ENCODE measurements at regions not wholly inside any gene's neighbourhood (a gene's known extent, or its start where the extent isn't known, plus 50 kb on each side); places are given as distances from the start of the nearest gene placed in this dataset.

- dilution Hi-C loops (cut with HindIII; ENCODE audit: low sequenced_read_pairs, unreplicated experiment) (no loop called here), intact Hi-C loops (cut with micrococcal nuclease) (no loop called here), in situ Hi-C loops (cut with MboI; ENCODE audit: low sequenced_read_pairs) (no loop called here)
- Histone ChIP-seq H3K9ac (ENCODE audit: low read depth, low read length) (no peak overlapping the region), H2AFZ (replicated peaks; ENCODE audit: low read length, poor library complexity) (no peak overlapping the region), H3K56ac (ENCODE audit: extremely low read depth, insufficient read depth, low read length) (no peak overlapping the region), H3K18ac (ENCODE audit: low read depth, low read length) (no peak overlapping the region), H3K79me1 (ENCODE audit: low read depth in 1 of 2, low read length in 2 of 2) (no peaks in the 10 kb centered on the region), H2AK5ac (ENCODE audit: low read depth, low read length) (no peak overlapping the region), H2BK5ac (ENCODE audit: low read depth, low read length, poor library complexity, severe bottlenecking) (no peak overlapping the region), H3K9me3 (ENCODE audit: control insufficient read depth, insufficient read depth, low read length) (no peaks in the 10 kb centered on the region), H3K27me3 (ENCODE audit: control insufficient read depth, insufficient read depth, low read length) (peaks cover 25% of the 10 kb centered on the region), H3K4me3 (ENCODE audit: insufficient read depth, low read depth, low read length) (no peak overlapping the region), H3K27ac (ENCODE audit: insufficient read depth, low read length) (no peak overlapping the region), H3K4me2 (ENCODE audit: low read depth, low read length) (no peak overlapping the region), H4K20me1 (ENCODE audit: insufficient read depth, low read length) (no peaks in the 10 kb centered on the region), H3K23ac (ENCODE audit: low read depth, low read length) (no peak overlapping the region), H2BK120ac (ENCODE audit: low read depth, low read length) (no peak overlapping the region), H2BK15ac (ENCODE audit: low read depth, low read length) (no peak overlapping the region), H3K36me3 (ENCODE audit: control insufficient read depth, insufficient read depth, low read length) (no peaks in the 10 kb centered on the region), H3K14ac (replicated peaks; ENCODE audit: low read depth, low read length) (no peak overlapping the region), H4K5ac (ENCODE audit: low read depth, low read length) (no peak overlapping the region), H2AK9ac (replicated peaks; ENCODE audit: low read depth, low read length, poor library complexity) (no peak overlapping the region), H4K91ac (ENCODE audit: insufficient read depth, low read depth, low read length) (no peak overlapping the region), H4K8ac (ENCODE audit: low read depth in 2 of 2, low read length in 2 of 2) (no peak overlapping the region), H3K4ac (ENCODE audit: low read depth, low read length) (no peak overlapping the region), H3K9me1 (ENCODE audit: insufficient read depth, low read length) (no peaks in the 10 kb centered on the region), H3K4me1 (ENCODE audit: control insufficient read depth, insufficient read depth, low read length) (no peaks in the 10 kb centered on the region), H2BK20ac (ENCODE audit: low read depth, low read length) (no peak overlapping the region)
- WGBS, 2 experiments (ENCODE audit: extremely low coverage in 2 of 2, insufficient read length in 1 of 2), result 31% methylated on average over 2 of the region's 3 CpGs; no CpG with 5 or more reads in 1 of the 2 experiments
- no TSS peak for BruUV-seq (replicated peaks)
- ChIA-PET POLR2A (ENCODE audit: unreplicated experiment) (no interaction called here), CTCF (interaction anchor here (1.7 kb wide), 1 partner anchor 12 kb away, joined by 5 read pairs; no protein-coding TSS in a partner anchor)
- no peak for ATAC-seq (ENCODE audit: low read depth)
- TF ChIP-seq MAZ (IDR thresholded peaks at IDR 0.05; ENCODE audit: borderline replicate concordance, low read depth, low read length) (no peak), CHD1 (IDR thresholded peaks at IDR 0.05; ENCODE audit: low read depth, low read length) (no peak), MXI1 (IDR thresholded peaks at IDR 0.05; ENCODE audit: borderline replicate concordance, low read depth, low read length) (no peak), CEBPB (IDR thresholded peaks at IDR 0.05; ENCODE audit: low read depth, low read length) (no peak), CTCF (conservative IDR thresholded peaks at IDR 0.05; ENCODE audit: low read depth, low read length) (no peak), RAD21 (IDR thresholded peaks at IDR 0.05; ENCODE audit: low read length) (no peak), USF2 (IDR thresholded peaks at IDR 0.05; ENCODE audit: low read depth, low read length) (no peak), BHLHE40 (IDR thresholded peaks at IDR 0.05; ENCODE audit: low read depth, low read length) (no peak), RCOR1 (IDR thresholded peaks at IDR 0.05; ENCODE audit: insufficient replicate concordance, low read length) (no peak), ELK1 (IDR thresholded peaks at IDR 0.05; ENCODE audit: borderline replicate concordance, low read depth, low read length) (no peak), SMC3 (IDR thresholded peaks at IDR 0.05; ENCODE audit: low read depth, low read length) (no peak), RFX5 (IDR thresholded peaks at IDR 0.05; ENCODE audit: low read depth, low read length) (no peak), NFE2L2 (IDR thresholded peaks at IDR 0.05; ENCODE audit: low read depth, low read length) (no peak), POLR2A (IDR thresholded peaks at IDR 0.05; ENCODE audit: low read depth, low read length) (no peak), FOS (IDR thresholded peaks at IDR 0.05; ENCODE audit: low read depth, low read length) (no peak), MAFK (IDR thresholded peaks at IDR 0.05; ENCODE audit: low read depth, low read length) (no peak)
- no peak for DNase-seq
These were observed 369.2 kb downstream of the MID1IP1 start for GRCh38 chrX:39170464-39170863.

All from IMR-90 (cell line).